K562 (cell line): ENCODE measurements at regions not wholly inside any gene's neighbourhood (a gene's known extent, or its start where the extent isn't known, plus 50 kb on each side); places are given as distances from the start of the nearest gene placed in this dataset.

Source experiments
- ATAC-seq: fragments of 200-7000 bp; cut with Tn5 transposase; 3 replicates; pipeline ENCODE4 v1.9.1; 2020; ENCODE audit warnings: moderate library complexity
- BruUV-seq: library from RNA; stranded (reverse); fragments of 400-500 nt; replicated peaks from 2 replicates; lab custom pipeline; 2021; lab: Mats Ljungman, UMichigan
- CTCF ChIA-PET: fragments of 300-600 bp; formaldehyde crosslinking; extraction: SDS; loops from one replicate; lab custom pipeline; 2021; ENCODE audit warnings: low intra/inter-chr PET ratio; lab: Yijun Ruan, JAX
- POLR2A ChIA-PET: fragments of 300-600, 350-650 bp; sonication (Branson Sonifier 250); formaldehyde crosslinking; extraction: SDS; loops from one replicate; lab custom pipeline; 2021; ENCODE audit warnings: antibody characterized with exemption, inconsistent platforms; lab: Yijun Ruan, JAX
- DNase-seq, 4 experiments: peaks; one replicate each; pipeline versions ENCODE4 v3.0.0 to v3.0.0-alpha.2; 2011 to 2018; ENCODE audit warnings: low spot score in 3 of 4, mixed read lengths in 3 of 4; ENCODE audit errors: extremely low read depth in 1 of 4
- FAIRE-seq: peaks from 2 replicates; lab custom pipeline; 2011; peaks lifted over from hg19 to GRCh38; lab: Jason Lieb, UNC
- H2AFZ ChIP-seq: 2 replicates; pipeline ENCODE4 v1.6.0; 2011; ENCODE audit warnings: low read depth, low read length, control low read depth, inconsistent platforms
- H3K27ac ChIP-seq: fragments of 200-600 bp; 3 replicates; pipeline ENCODE4 v1.8.0; 2011; ENCODE audit warnings: low read depth, mild to moderate bottlenecking, control low read depth, inconsistent platforms, low read length, moderate library complexity, mixed read lengths; ENCODE audit errors: extremely low read depth
- H3K27me3 ChIP-seq, 2 experiments: fragments of 300-600 bp in 1 of 2; 2 replicates in 1 of 2; 3 replicates in 1 of 2; pipeline versions ENCODE4 v1.6.0 to v1.8.0; 2011; ENCODE audit warnings: inconsistent platforms in 2 of 2, low read length in 2 of 2, mild to moderate bottlenecking in 1 of 2, mixed read lengths in 1 of 2, moderate library complexity in 1 of 2; ENCODE audit not compliant: control insufficient read depth in 2 of 2, insufficient read depth in 2 of 2
- H3K36me3 ChIP-seq: fragments of 300-600 bp; 3 replicates; pipeline ENCODE4 v1.8.0; 2011; ENCODE audit warnings: mild to moderate bottlenecking, low read length, inconsistent platforms; ENCODE audit not compliant: control insufficient read depth, insufficient read depth
- H3K4me1 ChIP-seq, 2 experiments: fragments of 200-600 bp in 1 of 2; replicated peaks in 1 of 2; 2 replicates in 1 of 2; 3 replicates in 1 of 2; pipeline versions ENCODE4 v1.5.1 to v1.8.0; 2011; ENCODE audit warnings: inconsistent platforms in 2 of 2, low read length in 2 of 2, mild to moderate bottlenecking in 1 of 2, mixed read lengths in 1 of 2, moderate library complexity in 1 of 2; ENCODE audit not compliant: control insufficient read depth in 2 of 2, insufficient read depth in 2 of 2
- H3K4me2 ChIP-seq: 2 replicates; pipeline ENCODE4 v1.6.1; 2011; ENCODE audit warnings: low read length, control low read depth, inconsistent platforms, mixed read lengths; ENCODE audit not compliant: insufficient read depth
- H3K4me3 ChIP-seq: fragments of 200-600 bp; sonication (generic), shearing (Covaris generic); 2 replicates; pipeline ENCODE4 v1.5.1; 2016; ENCODE audit warnings: control low read depth, inconsistent platforms
- H3K79me2 ChIP-seq: fragments of 200-600 bp; 3 replicates; pipeline ENCODE4 v1.8.0; 2011; ENCODE audit warnings: low read length, inconsistent platforms; ENCODE audit not compliant: control insufficient read depth, insufficient read depth
- H3K9ac ChIP-seq, 2 experiments: 2 replicates each; pipeline versions ENCODE4 v1.6.0 to v1.6.1; 2011; ENCODE audit warnings: low read depth in 2 of 2, low read length in 2 of 2, control low read depth in 1 of 2, inconsistent platforms in 1 of 2, mild to moderate bottlenecking in 1 of 2, mixed read lengths in 1 of 2; ENCODE audit not compliant: insufficient read depth in 1 of 2
- H3K9me1 ChIP-seq: one replicate; pipeline ENCODE4 v1.6.0; 2011; ENCODE audit warnings: inconsistent platforms, mild to moderate bottlenecking, low read length, moderate library complexity; ENCODE audit not compliant: control insufficient read depth, insufficient read depth
- H3K9me3 ChIP-seq: replicated peaks from 2 replicates; pipeline ENCODE4 v1.5.1; 2011; ENCODE audit warnings: low read depth, low read length, inconsistent platforms; ENCODE audit not compliant: control insufficient read depth, insufficient read depth
- H4K20me1 ChIP-seq: replicated peaks from 2 replicates; pipeline ENCODE4 v1.6.1; 2011; ENCODE audit warnings: low read length, inconsistent platforms, mixed read lengths; ENCODE audit not compliant: control insufficient read depth, insufficient read depth
- CBFB ChIP-seq: sonication (generic); formaldehyde crosslinking; IDR thresholded peaks from 2 replicates; pipeline ENCODE4 v1.4.0; 2020; ENCODE audit warnings: mild to moderate bottlenecking, missing genetic modification reagents
- CC2D1A ChIP-seq: fragments of 450-650 bp; IDR thresholded peaks from 2 replicates; pipeline ENCODE4 v1.6.1; 2017; ENCODE audit warnings: mild to moderate bottlenecking
- FOXA1 ChIP-seq: fragments of 450-650 bp; IDR thresholded peaks from 2 replicates; pipeline ENCODE4 v1.6.1; 2016; ENCODE audit warnings: mild to moderate bottlenecking, borderline replicate concordance
- GTF2A2 ChIP-seq: IDR thresholded peaks from 2 replicates; pipeline ENCODE4 v1.6.1; 2016; ENCODE audit warnings: mild to moderate bottlenecking, missing genetic modification characterization, missing compliant biosample characterization
- HDGF ChIP-seq: fragments of 450-650 bp; IDR thresholded peaks from 2 replicates; pipeline ENCODE4 v1.6.1; 2016
- MIER1 ChIP-seq: fragments of 450-650 bp; IDR thresholded peaks from 2 replicates; pipeline ENCODE4 v1.6.1; 2016; ENCODE audit warnings: antibody characterized with exemption, mild to moderate bottlenecking, low read depth
- NCOA2 ChIP-seq, 2 experiments: fragments of 450-650 bp; IDR thresholded peaks; 2 replicates each; pipeline ENCODE4 v1.6.1; 2018; ENCODE audit warnings: mild to moderate bottlenecking in 2 of 2, moderate library complexity in 1 of 2; ENCODE audit not compliant: partially characterized antibody in 2 of 2
- TEAD4 ChIP-seq, 2 experiments: sonication (generic) in 1 of 2; formaldehyde crosslinking in 1 of 2; IDR thresholded peaks; 2 replicates each; pipeline versions ENCODE4 v1.6.1 to v1.8.0; 2012 to 2022; ENCODE audit warnings: borderline replicate concordance in 1 of 2, inconsistent platforms in 1 of 2, low read length in 1 of 2, mild to moderate bottlenecking in 1 of 2, missing genetic modification reagents in 1 of 2
- ZBED1 ChIP-seq: IDR thresholded peaks from 2 replicates; pipeline ENCODE4 v1.6.1; 2014
- ZNF311 ChIP-seq: fragments of 250-450 bp; sonication (Bioruptor Pico); IDR thresholded peaks from 2 replicates; pipeline ENCODE4 v1.4.0; 2020; ENCODE audit warnings: mild to moderate bottlenecking, moderate library complexity
- ZNF780A ChIP-seq: fragments of 250-450 bp; sonication (Bioruptor Pico); IDR thresholded peaks from 2 replicates; pipeline ENCODE4 v1.5.0; 2021; ENCODE audit warnings: mild to moderate bottlenecking
- WGBS: fragments of 100-300 bp; shearing (Covaris generic); methylation state at CpG from one replicate; pipeline ENCODE4 v1.1.6; 2016; ENCODE audit warnings: low coverage, mixed read lengths; ENCODE audit not compliant: insufficient coverage; ENCODE audit errors: missing lambda C conversion rate; 5-methylcytosine and 5-hydroxymethylcytosine counted together
- in situ Hi-C: fragments of 300-500 bp; cut with MboI; formaldehyde crosslinking; loops from 4 replicates; pipeline ENCODE4 v1.15.0; 2018; ENCODE audit warnings: inconsistent platforms, mixed read lengths
- intact Hi-C: fragments of 100-400 bp; cut with micrococcal nuclease; formaldehyde crosslinking; loops from 2 replicates; pipeline ENCODE4 v1.14.2; 2022
- TF ChIP-seq, protein P1 (sequence below): fragments of 450-650 bp; IDR thresholded peaks from 2 replicates; pipeline ENCODE4 v1.6.1; 2016; ENCODE audit warnings: missing biosample characterization, missing genetic modification characterization

DNA sequence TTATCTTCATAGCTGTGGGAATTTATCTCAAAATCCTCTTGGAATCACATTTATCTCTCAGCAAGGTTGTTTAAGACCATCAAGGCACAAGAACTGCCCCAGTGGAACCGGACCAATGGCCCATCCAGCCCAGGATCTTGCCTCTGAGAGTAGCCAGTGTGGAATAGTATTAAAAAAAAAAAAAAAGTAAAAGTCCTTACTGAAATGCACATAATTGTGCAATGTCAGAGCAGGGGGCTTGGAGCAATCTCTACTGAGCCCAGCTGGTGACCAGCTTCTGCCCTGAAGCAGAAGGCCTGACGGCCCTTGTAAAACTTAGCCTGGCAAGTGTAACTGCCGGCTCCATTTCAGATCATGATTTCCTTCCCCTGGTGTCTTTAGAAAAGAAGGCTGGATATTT lies 355.6 kb upstream of the PIK3C3 start:
- ChIA-PET POLR2A (no interaction called here), CTCF (no interaction called here)
- WGBS, result 0% methylated on average over 3 of the region's 3 CpGs
- no peak for DNase-seq
- no peak overlapping the region for H2AFZ ChIP-seq
- H3K9ac ChIP-seq, result no peak overlapping the region
- H3K27me3 ChIP-seq, result no peaks in the 10 kb centered on the region
- no peaks in the 10 kb centered on the region for H3K79me2 ChIP-seq
- no peaks in the 10 kb centered on the region for H4K20me1 ChIP-seq
- no peaks in the 10 kb centered on the region for H3K9me3 ChIP-seq
- H3K4me3 ChIP-seq, result no peak overlapping the region
- in situ Hi-C loops, result no loop called here
- no peak overlapping the region for H3K4me2 ChIP-seq
- H3K36me3 ChIP-seq, result no peaks in the 10 kb centered on the region
- TF ChIP-seq, protein P1, sequence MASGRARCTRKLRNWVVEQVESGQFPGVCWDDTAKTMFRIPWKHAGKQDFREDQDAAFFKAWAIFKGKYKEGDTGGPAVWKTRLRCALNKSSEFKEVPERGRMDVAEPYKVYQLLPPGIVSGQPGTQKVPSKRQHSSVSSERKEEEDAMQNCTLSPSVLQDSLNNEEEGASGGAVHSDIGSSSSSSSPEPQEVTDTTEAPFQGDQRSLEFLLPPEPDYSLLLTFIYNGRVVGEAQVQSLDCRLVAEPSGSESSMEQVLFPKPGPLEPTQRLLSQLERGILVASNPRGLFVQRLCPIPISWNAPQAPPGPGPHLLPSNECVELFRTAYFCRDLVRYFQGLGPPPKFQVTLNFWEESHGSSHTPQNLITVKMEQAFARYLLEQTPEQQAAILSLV (tag), result no peak
- TF ChIP-seq CBFB (CRISPR knock-in tag) (no peak), FOXA1 (no peak), CC2D1A (no peak), GTF2A2 (no peak), MIER1 (no peak), HDGF (no peak), ZNF780A (CRISPR knock-in tag) (no peak), ZNF311 (CRISPR knock-in tag) (no peak), NCOA2 (IDR thresholded peaks at IDR 0.05; ENCODE audit: partially characterized antibody in 2 of 2) (no peak), ZBED1 (no peak), TEAD4 (IDR thresholded peaks at IDR 0.05; ENCODE audit: low read length) (no peak), TEAD4 (CRISPR knock-in tag; IDR thresholded peaks at IDR 0.05; ENCODE audit: borderline replicate concordance) (no peak)
- no peaks in the 10 kb centered on the region for H3K4me1 ChIP-seq
- intact Hi-C loops, result no loop called here
- no peaks in the 10 kb centered on the region for H3K9me1 ChIP-seq
- ATAC-seq, result no peak
- BruUV-seq, result no TSS peak
- FAIRE-seq, result no peak
- H3K27ac ChIP-seq, result no peak overlapping the region
